GM21737 (cell line): ENCODE measurements at regions not wholly inside any gene's neighbourhood (a gene's known extent, or its start where the extent isn't known, plus 50 kb on each side); places are given as distances from the start of the nearest gene placed in this dataset.
A peak's percentile ranks its signal among the peaks of the same experiment; 100 is the strongest.

Experiments
- ATAC-seq: cut with Tn5 transposase; IDR thresholded peaks from one replicate; pipeline ENCODE4 v1.9.1; 2021; ENCODE audit warnings: mild to moderate bottlenecking, moderate library complexity; ENCODE audit not compliant: unreplicated experiment

DNA sequence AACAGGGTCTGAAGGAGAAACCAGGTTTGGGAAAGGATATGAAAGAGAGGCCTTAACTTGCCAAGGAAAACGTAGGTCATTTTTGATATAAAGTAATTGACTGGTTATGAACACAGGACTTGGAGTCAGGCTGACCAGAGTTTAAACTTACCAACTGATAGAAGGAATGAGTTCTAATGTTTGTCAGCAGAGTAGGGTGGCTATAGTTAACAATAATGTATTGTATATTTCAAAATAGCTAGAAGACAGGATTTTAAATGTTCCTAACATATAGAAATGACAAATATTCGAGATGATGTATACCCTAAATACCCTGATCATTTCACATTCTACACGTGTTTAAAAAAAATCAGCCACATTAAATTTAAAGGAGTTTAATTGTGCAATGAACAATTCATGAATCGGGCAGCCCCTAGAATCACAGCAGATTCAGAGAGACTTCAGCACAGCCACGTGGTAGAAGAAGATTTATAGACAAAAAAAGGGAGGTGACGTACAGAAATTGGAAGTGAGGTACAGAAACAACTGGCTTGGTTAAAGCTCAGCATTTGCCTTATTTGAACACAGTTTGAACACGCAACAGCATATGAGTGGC, 52.5 kb upstream of the PLEKHG7 start:
- ATAC-seq, result no peak

DNA sequence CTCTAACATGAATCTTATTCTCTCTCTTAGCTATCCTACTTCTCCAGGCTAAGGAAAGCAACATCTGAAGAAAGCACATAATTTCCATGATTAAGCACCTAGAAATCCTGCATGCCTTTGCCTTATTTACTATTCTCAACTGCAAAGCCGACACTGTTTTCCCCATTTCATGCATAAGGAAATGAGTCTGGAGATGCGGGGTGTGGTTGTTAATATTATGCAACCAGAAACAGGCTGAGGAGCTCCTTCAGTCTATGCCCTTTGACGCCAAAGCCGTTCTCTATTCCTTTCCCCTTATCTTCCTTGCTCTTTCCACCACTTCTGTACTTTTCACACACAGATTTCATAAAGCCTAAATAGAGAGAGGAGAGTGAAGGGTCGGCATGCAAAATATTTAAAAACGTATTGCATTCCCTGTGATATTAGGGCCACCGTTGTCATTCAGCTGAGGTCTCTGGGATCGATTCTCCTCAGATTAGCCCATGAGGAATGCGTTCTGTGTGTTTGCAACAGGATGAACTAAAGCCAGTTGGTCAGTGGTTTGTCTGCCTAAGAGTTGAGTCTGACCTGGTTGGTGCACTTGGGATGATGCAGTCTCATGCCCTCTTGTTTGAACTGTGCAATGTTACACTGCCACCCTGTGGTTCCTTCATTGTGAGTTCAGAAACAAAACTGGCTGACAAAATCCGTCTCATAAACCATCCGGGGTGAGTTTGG, 53.1 kb upstream of the PLEKHG7 start:
- ATAC-seq, result peak; percentile 86

DNA sequence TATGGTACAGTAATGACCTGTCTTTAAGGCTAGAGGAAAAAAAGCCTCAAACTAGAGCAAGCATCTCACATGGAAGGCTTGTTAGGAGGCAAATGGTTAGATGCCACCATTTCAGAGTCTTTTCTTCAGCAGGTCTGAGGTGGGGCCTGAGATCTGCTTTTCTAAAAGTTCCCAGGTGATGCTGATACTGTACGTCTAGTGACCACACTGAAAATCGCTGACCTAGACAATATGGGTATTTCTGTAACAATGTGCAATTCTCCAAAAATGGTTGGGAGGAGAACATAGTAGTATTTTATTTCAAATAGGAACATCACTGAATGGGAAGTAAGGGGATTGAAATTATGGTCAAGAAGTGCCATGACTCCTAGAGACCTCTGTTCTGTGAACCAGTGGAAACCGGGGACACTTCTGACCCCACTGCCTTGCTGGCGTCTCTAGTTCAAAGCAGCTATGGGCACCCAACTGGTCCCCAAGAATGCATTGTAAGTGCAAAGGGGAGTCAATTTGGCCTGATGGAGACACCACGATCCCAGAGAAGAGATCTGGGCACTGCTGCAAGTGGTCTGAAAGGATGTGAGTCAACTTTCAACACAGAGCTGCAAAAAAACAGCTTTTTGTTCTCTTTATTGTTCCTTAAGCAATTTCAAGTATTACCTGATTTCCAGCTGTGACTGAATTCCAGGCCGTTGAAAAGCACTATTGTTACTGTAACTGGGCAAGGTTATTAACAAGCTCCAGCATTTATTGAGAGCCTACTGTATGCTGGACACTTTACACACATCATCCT, 54.4 kb upstream of the PLEKHG7 start:
- ATAC-seq, result no peak

DNA sequence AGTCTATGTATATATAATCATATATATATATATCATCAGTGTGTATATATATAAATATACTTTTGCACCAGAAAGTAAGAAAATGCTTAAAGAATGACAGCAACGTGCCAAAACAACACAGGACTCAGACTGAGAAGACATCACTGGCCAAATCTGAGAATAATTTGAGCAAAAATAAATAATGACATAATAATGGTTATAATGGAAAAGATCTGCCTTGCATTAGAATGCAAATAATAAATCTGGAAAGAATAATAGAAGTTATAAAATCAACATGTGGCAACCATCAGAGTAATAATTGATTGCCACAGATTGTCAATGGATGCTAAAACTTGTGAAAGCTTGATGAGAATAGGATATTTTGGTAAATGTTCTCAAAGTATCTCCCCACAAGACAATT, 61.5 kb upstream of the PLEKHG7 start:
- ATAC-seq, result no peak

DNA sequence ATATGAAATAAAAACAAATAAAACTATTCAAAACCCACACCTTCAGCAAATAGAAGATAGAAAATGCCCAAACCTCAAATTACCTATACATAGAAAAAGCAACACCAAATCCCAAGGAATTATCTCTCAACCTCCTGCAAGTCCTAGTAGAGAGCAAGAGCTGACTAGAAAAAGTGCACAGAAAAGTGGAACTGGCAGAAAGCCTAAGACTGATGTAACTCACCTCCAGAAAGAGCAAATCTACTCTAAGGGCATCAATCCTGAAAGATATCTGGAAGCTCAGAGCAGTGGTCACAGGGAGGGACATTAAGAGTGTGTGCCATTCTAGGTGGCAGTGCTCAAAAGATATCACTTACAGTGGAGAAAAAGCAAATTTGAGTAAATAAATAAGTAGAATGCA, 62.1 kb upstream of the PLEKHG7 start:
- no peak for ATAC-seq

DNA sequence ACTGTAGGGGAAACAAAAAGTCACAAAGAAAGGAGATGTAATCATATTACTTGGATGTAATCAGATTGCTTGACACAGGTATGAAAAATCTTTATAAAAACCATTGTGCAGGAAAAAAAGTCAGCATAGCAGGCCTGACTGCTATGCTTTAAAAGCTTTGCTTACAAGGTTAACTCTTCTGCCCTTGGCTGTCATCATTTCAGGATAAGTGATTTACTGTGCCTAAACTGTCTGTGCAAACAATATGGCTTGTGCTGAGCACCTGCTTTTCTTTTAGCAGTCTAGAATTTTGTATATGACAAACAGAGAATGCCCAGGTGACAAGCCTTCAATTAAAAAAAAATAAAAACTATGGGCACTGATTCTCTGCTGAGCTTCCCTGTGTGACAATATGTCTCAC, 63.8 kb upstream of the PLEKHG7 start:
- ATAC-seq, result no peak

DNA sequence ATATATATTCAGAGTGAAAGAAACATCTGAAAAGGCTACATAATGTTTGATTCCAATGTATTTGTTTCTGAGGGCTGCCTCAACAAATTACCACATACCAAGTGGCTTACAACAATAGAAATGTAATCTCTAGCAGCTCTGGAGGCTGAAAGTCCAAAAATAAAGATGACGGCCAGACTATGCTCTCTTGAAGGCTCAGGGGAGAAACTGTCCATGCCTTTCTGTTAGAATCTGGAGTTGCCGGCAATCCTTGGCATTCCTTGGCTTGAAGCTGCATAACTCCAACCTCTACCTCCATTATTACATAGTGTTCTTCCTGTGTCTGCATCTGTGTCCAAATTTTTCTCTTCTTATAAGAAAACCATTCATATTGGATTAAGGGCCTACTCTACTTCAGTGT, 68.1 kb upstream of the PLEKHG7 start:
- ATAC-seq, result no peak

DNA sequence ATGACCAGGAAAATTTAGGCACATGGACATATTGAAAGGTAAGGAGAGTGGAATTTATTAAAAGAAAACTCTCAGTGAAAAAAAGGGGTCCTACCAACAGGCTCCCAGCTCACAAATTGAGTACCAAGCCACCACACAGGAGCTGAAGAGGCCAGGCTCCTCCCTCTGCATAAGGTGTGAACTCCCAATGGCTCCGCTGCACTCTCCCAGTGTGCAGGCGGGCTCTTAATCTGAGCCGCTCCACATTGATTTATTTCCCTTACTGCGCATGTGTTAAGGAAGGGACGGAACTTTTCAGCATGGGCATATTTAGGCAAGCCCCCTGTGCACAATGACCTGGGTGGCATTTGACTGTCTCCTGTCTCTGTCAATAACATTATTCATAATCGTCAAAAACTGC, 68.6 kb upstream of the PLEKHG7 start:
- ATAC-seq, result no peak

DNA sequence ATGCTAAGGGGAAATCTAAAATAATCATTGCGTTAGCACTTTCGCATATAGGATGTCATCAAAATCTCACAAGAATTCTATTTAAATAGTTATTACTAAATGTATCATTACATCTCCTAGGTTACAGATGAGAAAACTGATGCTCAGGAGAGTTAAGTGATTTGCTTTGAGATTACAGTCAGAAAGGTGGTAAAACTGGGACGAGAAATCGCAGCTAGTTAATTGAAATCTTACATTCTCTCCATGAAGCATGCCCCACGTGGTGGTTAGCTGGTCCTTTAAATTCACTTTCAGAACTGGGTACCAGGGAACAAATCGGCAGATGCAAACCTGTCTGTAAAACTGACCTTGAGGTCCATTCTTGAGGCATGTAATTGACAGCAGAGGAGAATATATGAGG, 71.8 kb upstream of the PLEKHG7 start:
- no peak for ATAC-seq

DNA sequence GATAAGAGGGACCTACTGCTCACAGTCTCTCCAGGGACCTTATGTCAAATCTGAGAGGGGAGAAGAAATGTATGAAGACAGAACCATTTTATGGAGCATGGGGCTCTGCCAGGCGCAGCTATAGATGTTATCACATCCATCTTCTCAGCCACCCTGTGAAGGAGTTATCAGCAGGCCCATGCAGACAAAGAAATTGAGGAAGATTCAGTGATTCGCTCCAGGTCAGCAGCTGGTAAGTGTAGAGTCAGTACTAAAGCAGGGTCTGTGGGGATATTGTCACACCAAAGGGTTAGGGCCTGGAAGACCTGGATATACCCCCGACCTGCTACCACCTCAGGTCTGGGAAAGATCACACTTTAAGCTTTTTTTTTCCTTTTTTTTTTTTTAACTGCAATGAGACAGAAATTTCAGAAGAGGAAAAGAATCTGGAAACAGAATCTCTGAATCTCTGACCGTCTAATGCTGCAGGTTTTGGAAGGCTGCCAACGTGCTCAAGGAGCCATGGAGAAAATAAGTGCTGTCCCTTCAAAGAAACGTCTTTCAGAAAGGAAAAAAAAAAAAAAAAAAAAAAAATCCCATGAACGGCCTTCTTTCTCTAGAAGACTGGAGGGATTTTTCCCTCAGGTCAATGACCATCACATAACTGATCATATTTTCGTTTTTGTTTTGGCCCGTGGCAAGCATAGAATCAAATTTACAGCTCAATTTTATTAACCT, 73.3 kb upstream of the PLEKHG7 start:
- no peak for ATAC-seq

DNA sequence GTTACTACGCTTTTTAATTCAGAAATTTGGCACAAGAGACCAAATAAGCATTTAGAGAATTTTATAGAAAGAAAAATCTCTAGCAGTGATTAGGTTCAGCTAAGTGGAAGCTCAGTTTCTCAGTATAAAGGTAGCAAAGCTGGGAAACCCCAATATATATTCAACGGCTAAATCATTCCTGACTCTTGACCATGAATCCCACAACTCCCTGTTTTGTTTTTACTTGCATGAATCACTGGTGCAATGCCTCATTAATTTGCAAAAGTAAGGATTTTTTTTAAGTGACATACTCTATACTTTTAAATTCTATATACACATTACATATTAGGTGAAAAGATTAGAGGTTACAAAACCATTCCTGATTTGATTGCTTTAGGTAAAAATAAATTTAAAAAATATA, 74.3 kb upstream of the PLEKHG7 start:
- ATAC-seq, result no peak

DNA sequence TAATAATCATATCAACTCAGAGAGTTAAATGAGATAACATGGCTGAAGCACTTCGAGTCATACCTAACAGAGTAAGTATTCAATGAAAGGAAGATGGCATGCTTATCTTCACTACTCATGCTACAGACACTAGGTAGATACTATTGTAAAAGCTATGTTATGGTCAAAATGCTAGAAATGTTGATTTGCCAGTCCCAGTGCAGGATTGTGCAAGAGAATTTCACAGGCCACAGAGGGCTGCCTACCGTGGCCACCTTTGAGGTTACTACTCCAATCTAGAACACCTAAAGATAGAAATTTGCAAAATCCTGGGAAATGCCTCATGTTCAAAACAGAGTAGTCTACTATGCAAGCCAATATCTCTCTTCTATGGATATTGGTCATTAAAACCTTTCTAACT, 75.3 kb upstream of the PLEKHG7 start:
- ATAC-seq, result no peak

DNA sequence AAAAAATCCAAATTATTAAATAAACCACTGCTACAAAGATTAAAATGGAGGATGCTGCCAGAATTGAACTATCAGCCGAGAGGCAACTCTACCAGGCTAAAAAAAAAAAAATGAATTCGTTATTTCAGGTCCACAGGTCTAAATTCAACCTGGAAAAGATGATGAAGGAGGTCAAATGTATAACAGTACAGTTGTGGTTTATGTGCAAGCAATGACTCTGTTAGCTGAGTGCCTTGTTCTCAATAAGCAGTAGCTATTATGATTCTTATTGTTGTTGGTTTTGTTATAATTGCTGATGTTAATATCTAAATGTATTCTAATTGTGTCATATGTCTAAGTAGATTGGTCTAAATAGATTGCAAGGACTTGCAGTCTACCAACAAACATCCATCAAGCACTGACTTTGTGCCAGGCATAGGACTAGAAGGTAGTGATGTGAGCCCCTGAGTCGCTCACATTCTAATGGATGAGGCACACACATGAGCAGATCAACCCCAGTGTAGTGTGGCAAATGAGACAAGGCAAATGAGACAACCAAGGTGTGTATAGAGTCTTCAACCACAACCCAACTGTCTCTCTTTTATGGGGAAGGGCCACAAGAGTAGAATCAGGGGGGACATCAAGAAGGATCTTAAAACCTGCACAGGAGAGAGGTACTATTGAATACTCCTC, 77.0 kb upstream of the PLEKHG7 start:
- no peak for ATAC-seq

DNA sequence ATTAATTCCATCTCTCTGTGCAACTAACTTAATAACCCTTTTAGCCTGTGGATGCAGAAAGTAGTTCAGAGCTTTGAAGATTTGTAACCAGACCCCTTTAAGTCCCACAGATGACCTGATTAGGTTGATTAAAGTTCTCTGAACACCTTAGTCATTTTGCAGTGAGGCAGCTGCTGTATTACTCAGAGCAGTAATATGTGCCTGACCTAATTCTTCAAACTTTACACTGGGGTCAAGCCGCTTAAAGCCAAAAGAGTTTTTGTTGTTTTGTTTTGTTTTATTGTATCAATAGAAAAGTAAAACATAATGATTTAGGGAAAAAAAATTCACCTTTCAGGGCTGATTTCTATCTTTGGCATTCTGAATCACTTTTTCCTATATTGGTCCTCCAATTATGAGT, 78.6 kb upstream of the PLEKHG7 start:
- ATAC-seq, result no peak

DNA sequence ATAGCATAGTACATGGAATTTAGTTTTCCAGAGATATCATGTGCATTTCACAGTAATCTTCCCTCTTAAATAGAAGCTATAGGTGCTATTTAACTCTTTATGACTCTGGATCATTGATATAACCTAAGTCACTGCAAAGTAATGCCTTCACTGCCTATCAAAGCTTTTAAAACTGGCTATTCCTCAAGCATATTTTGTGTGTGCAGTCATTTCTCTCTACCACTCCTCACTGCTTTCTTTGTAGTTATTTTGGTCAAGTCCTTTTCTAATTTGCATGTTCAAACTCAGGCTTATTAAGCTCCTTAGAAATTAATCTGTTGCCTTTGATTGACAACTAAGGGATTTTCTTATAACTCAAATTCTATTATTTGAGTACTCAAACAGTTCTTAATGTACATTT, 79.4 kb upstream of the PLEKHG7 start:
- no peak for ATAC-seq

DNA sequence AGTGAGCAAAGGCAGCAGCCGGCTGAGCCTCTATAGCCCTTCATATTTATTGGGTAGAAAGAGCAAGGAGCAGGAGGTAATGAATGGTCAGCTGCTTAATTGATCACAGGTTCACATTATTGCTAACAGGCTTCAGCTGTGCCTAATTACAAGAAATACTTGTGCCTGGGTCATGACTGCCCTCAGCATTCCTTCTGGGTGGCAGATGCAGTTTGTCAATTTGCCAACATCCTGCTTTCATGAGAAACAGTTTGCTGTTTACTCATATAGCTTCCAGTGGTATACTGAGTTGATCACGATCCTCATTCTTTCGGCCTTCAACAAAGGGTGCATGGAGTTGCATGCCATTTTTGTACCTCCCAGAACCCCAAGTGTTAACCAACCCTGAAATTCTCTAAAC, 81.0 kb upstream of the PLEKHG7 start:
- ATAC-seq, result no peak

DNA sequence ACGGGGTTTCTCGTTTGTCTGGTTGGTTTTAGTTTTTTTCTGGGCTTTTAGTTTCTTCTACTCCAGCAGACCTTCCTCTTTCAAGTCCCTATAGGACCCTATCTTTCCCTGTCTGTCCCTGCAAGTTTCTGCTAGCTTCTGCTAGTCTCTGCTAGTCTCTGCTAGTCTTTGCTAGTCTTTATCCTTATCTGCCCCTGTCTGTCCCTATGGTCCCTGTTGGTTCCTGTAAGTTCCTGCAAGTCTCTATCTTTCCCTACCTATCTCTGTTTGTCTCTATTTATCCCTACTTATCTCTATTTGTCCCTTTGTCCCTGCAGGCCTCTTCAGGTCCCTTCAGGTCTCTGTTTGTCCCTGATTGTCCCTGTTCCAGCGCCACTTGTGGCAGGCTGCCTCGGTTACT, 81.5 kb upstream of the PLEKHG7 start:
- no peak for ATAC-seq

DNA sequence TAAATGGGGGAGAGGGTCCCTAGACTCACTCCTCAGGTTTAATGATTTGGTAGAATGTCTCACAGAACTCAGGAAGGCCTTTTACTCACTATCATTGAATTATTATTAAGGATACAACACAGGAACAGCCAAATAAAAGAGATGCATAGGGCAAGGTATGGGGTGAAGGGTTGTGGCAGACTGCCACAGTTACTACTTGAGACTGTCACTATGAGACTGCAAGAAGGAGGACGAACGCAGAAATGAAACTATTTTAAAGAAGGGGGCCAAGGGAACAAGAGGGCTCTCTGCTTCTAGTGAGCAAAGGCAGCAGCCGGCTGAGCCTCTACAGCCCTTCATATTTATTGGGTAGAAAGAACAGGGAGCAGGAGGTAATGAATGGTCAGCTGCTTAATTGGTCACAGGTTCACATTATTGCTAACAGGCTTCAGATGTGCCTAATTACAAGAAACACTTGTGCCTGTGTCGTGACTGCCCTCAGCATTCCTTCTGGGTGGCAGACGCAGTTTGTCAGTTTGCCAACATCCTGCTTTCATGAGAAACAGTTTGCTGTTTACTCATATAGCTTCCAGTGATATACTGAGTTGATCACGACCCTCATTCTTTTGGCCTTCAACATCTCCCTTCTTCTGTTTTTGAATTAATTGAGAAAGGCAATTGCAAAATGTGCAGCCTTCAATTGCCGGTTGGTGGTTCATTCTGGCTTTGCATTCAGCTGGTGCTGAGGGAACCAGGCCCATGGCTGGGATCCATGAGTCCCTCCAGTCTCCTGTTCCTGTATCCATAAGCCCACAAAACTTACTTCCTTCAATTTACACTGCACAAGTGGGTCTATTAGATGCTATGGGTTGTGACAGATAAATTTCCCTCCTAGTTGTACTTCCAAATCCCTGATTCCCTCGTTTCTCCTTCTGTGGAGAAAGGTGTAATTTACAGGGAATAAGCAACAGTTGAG, 82.8 kb upstream of the PLEKHG7 start:
- ATAC-seq, result no peak

DNA sequence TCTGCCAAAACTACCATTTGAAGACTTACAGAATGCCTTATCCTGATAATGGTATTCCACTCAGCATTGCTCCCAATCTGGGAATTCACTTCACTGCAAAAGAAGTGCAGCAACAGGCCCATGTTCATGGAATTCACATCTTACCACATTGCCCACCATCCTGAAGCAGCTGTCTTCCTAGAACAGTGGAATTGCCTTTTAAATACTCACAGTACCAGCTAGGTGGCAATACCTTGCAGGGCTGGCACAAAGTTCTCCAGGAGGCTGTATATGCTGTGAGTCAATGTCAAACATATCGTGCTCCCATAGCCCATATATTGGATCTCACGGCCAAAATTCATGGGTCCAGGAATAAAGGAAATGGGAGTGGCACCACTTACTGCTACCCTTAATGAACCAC, 83.8 kb upstream of the PLEKHG7 start:
- ATAC-seq, result no peak

DNA sequence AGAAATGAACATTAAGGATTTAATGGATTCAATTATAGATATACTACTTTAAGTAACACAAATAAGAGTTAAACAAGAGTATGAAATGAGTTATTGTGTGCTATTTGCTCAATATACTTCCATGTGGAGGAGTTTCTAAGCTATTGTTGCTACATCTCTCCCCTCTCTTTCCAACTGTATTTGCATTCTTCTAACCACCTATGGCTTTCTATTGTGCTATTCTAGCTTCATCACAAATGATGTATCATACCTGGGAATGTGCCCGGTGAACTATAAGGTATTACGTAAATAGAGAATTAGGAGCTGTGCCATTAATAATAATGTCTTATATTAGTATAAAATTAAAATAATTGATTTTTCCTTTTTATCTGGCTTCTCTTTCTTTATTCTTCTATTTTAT, 87.1 kb upstream of the PLEKHG7 start:
- no peak for ATAC-seq
